Suprapubic skin (tissue), 3 donors: ENCODE measurements at regions not wholly inside any gene's neighbourhood (a gene's known extent, or its start where the extent isn't known, plus 50 kb on each side); places are given as distances from the start of the nearest gene placed in this dataset.

ENCODE experiments used
- CTCF ChIP-seq, 2 donors: fragments of 200-600 bp in 1 of 2; fragments of 450-650 bp in 1 of 2; sonication (generic) in 1 of 2; IDR thresholded peaks; one replicate each; pipeline ENCODE4 v1.5.1; 2016 to 2019; ENCODE audit warnings: antibody characterized with exemption in 2 of 2, mild to moderate bottlenecking in 1 of 2, moderate library complexity in 1 of 2
- POLR2A ChIP-seq, 2 donors: fragments of 450-650 bp; IDR thresholded peaks; one replicate each; pipeline ENCODE4 v1.6.1; 2017; ENCODE audit warnings: antibody characterized with exemption in 2 of 2, mild to moderate bottlenecking in 2 of 2, moderate library complexity in 2 of 2

- TF ChIP-seq CTCF (IDR thresholded peaks at IDR 0.05), result no peak
- TF ChIP-seq POLR2A (IDR thresholded peaks at IDR 0.05), result no peak
These were observed 491.5 kb downstream of the NUF2 start for GRCh38 chr1:163813251-163813650.
